ENCODE measurements at regions not wholly inside any gene's neighbourhood (a gene's known extent, or its start where the extent isn't known, plus 50 kb on each side); places are given as distances from the start of the nearest gene placed in this dataset.

GRCh38 chr4:176924238-176924637 is 131.5 kb upstream of the VEGFC start:
- intact Hi-C loops (cut with DNase I; ENCODE audit: low total_unique reads) = no loop called here
- H3K4me3 ChIP-seq = no peak overlapping the region
- TF ChIP-seq POLR2A (IDR thresholded peaks at IDR 0.05) (no peak), EP300 (IDR thresholded peaks at IDR 0.05) (no peak)
- TF ChIP-seq, protein P1, sequence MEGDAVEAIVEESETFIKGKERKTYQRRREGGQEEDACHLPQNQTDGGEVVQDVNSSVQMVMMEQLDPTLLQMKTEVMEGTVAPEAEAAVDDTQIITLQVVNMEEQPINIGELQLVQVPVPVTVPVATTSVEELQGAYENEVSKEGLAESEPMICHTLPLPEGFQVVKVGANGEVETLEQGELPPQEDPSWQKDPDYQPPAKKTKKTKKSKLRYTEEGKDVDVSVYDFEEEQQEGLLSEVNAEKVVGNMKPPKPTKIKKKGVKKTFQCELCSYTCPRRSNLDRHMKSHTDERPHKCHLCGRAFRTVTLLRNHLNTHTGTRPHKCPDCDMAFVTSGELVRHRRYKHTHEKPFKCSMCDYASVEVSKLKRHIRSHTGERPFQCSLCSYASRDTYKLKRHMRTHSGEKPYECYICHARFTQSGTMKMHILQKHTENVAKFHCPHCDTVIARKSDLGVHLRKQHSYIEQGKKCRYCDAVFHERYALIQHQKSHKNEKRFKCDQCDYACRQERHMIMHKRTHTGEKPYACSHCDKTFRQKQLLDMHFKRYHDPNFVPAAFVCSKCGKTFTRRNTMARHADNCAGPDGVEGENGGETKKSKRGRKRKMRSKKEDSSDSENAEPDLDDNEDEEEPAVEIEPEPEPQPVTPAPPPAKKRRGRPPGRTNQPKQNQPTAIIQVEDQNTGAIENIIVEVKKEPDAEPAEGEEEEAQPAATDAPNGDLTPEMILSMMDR (IDR thresholded peaks at IDR 0.05) = no peak
- H3K4me1 ChIP-seq = no peaks in the 10 kb centered on the region
- no peak overlapping the region for H3K27ac ChIP-seq
- H3K9me3 ChIP-seq = no peaks in the 10 kb centered on the region
- DNase-seq = no peak
- H3K36me3 ChIP-seq = no peaks in the 10 kb centered on the region
- H3K27me3 ChIP-seq = no peaks in the 10 kb centered on the region
- 97 to 99% (median 98%) methylated on average over 4 of the region's 4 CpGs for WGBS, 5 donors

GRCh38 chr4:176925962-176926361 is 133.2 kb upstream of the VEGFC start:
- intact Hi-C loops (cut with DNase I; ENCODE audit: low total_unique reads) = no loop called here
- WGBS, 5 donors = 49 to 76% (median 66%) methylated on average over 2 of the region's 2 CpGs
- no peaks in the 10 kb centered on the region for H3K36me3 ChIP-seq
- no peak overlapping the region for H3K4me3 ChIP-seq
- no peaks in the 10 kb centered on the region for H3K9me3 ChIP-seq
- DNase-seq = no peak
- H3K27ac ChIP-seq = no peak overlapping the region
- H3K4me1 ChIP-seq = no peaks in the 10 kb centered on the region
- no peaks in the 10 kb centered on the region for H3K27me3 ChIP-seq
- TF ChIP-seq EP300 (IDR thresholded peaks at IDR 0.05) (no peak), POLR2AphosphoS5 (IDR thresholded peaks at IDR 0.05) (no peak), POLR2A (IDR thresholded peaks at IDR 0.05) (no peak)
- TF ChIP-seq, protein P1 (IDR thresholded peaks at IDR 0.05) = no peak

DNA sequence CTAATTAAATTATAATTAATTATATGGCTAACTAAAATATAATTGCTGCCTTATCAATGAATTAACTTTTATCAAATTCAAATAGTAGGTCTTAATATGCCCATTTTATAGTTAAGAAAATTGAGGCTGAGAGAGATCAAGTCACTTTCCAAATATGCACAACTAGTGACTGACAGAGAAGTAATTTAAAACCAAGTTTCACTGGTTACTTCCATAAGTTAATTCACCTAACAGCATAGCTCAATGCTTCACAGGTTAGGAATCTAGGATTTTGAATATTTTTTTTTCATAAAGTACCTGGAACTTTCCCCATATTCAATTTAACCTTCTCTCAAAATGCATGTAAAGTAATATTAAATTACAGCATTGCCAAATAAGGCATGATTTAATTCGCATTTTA is 134.4 kb upstream of the VEGFC start:
- WGBS, 5 donors = 86 to 94% (median 92%) methylated on average over 1 of the region's 1 CpG
- TF ChIP-seq POLR2A (IDR thresholded peaks at IDR 0.05) (no peak), EP300 (IDR thresholded peaks at IDR 0.05) (no peak), POLR2AphosphoS5 (IDR thresholded peaks at IDR 0.05) (no peak)
- TF ChIP-seq, protein P1 (IDR thresholded peaks at IDR 0.05) = no peak

GRCh38 chr4:176927664-176928063 is 134.9 kb upstream of the VEGFC start:
- DNase-seq = peak in 1 of 2 donors; percentile 32
- H3K27ac ChIP-seq = no peak overlapping the region
- H3K4me1 ChIP-seq = no peaks in the 10 kb centered on the region
- no peaks in the 10 kb centered on the region for H3K27me3 ChIP-seq
- no peaks in the 10 kb centered on the region for H3K9me3 ChIP-seq
- no peaks in the 10 kb centered on the region for H3K36me3 ChIP-seq
- TF ChIP-seq POLR2AphosphoS5 (IDR thresholded peaks at IDR 0.05) (no peak), POLR2A (IDR thresholded peaks at IDR 0.05) (no peak), EP300 (IDR thresholded peaks at IDR 0.05) (no peak)
- TF ChIP-seq, protein P1 (IDR thresholded peaks at IDR 0.05) = no peak
- WGBS, 5 donors = 35 to 46% (median 40%) methylated on average over 2 of the region's 2 CpGs
- intact Hi-C loops (cut with DNase I; ENCODE audit: low total_unique reads) = no loop called here
- H3K4me3 ChIP-seq = no peak overlapping the region

More for the DNA sequence above, 134.4 kb upstream of the VEGFC start:
- Histone ChIP-seq H3K27ac (no peak overlapping the region), H3K36me3 (no peaks in the 10 kb centered on the region), H3K4me1 (no peaks in the 10 kb centered on the region), H3K9me3 (no peaks in the 10 kb centered on the region), H3K4me3 (no peak overlapping the region), H3K27me3 (no peaks in the 10 kb centered on the region)
- no peak for DNase-seq
- intact Hi-C loops (cut with DNase I; ENCODE audit: low total_unique reads) = no loop called here
